T-cell (primary cell): ENCODE measurements at regions not wholly inside any gene's neighbourhood (a gene's known extent, or its start where the extent isn't known, plus 50 kb on each side); places are given as distances from the start of the nearest gene placed in this dataset.

Source experiments
- ATAC-seq, 4 experiments: fragments of 200-7000 bp in 3 of 4; fragments of 150-1000 bp in 1 of 4; cut with Tn5 transposase; replicated peaks in 1 of 4; 1 replicate in 3 of 4; 2 replicates in 1 of 4; pipeline ENCODE4 v1.10.0; 2021; ENCODE audit warnings: moderate library complexity in 3 of 4, mild to moderate bottlenecking in 2 of 4, moderate number of reproducible peaks in 1 of 4
- CTCF ChIA-PET, 2 donors: fragments of 300-600 bp; sonication (Branson Sonifier 250); formaldehyde crosslinking; loops; one replicate each; lab custom pipeline; 2022; ENCODE audit warnings: antibody characterized with exemption in 2 of 2; lab: Charles Lee
- POLR2A ChIA-PET, 2 donors: fragments of 300-600 bp; sonication (Branson Sonifier 250); formaldehyde crosslinking; loops; one replicate each; lab custom pipeline; 2022; ENCODE audit warnings: antibody characterized with exemption in 2 of 2; lab: Charles Lee
- DNase-seq, 35 experiments: peaks; one replicate each; pipeline versions ENCODE4 v3.0.0 to v3.0.0-alpha.2; 2013 to 2023
- H3K27ac ChIP-seq: one replicate; pipeline ENCODE4 v1.5.1; 2013; ENCODE audit warnings: low read length
- H3K27me3 ChIP-seq, 2 experiments: replicated peaks in 1 of 2; 1 replicate in 1 of 2; 2 replicates in 1 of 2; pipeline versions ENCODE4 v1.6.1 to v1.7.0; 2013; ENCODE audit warnings: low read length in 1 of 2, mixed read lengths in 1 of 2; ENCODE audit not compliant: control insufficient read depth in 2 of 2, insufficient read depth in 2 of 2; ENCODE audit errors: extremely low read depth in 1 of 2
- H3K36me3 ChIP-seq, 2 donors: 1 replicate in 1 of 2; 2 replicates in 1 of 2; pipeline versions ENCODE4 v1.6.1 to v1.7.0; 2013; ENCODE audit warnings: low read length in 1 of 2; ENCODE audit not compliant: control insufficient read depth in 2 of 2, insufficient read depth in 1 of 2; ENCODE audit errors: extremely low read depth in 1 of 2
- H3K4me1 ChIP-seq, 2 experiments: 1 replicate in 1 of 2; 2 replicates in 1 of 2; pipeline versions ENCODE4 v1.6.1 to v1.7.0; 2013; ENCODE audit warnings: low read length in 2 of 2, mixed read lengths in 1 of 2; ENCODE audit not compliant: insufficient read depth in 2 of 2, control insufficient read depth in 1 of 2; ENCODE audit errors: extremely low read depth in 1 of 2
- H3K4me3 ChIP-seq, 2 donors: 1 replicate in 1 of 2; 2 replicates in 1 of 2; pipeline versions ENCODE4 v1.5.1 to v1.7.0; 2013; ENCODE audit warnings: mild to moderate bottlenecking in 2 of 2, low read length in 1 of 2, moderate library complexity in 1 of 2; ENCODE audit not compliant: control insufficient read depth in 1 of 2; ENCODE audit errors: extremely low read depth in 1 of 2
- H3K9me3 ChIP-seq: 2 replicates; pipeline ENCODE4 v1.7.0; 2013
- H3K27ac Mint-ChIP-seq, 2 donors: one replicate each; pipeline ENCODE4 v1.8.0; 2020 to 2021; ENCODE audit warnings: mild to moderate bottlenecking in 2 of 2, mixed read lengths in 2 of 2
- H3K27me3 Mint-ChIP-seq, 2 donors: one replicate each; pipeline ENCODE4 v1.8.0; 2021 to 2022; ENCODE audit warnings: mixed read lengths in 2 of 2
- H3K36me3 Mint-ChIP-seq: one replicate; pipeline ENCODE4 v1.8.0; 2021; ENCODE audit warnings: mixed read lengths
- H3K4me1 Mint-ChIP-seq, 3 donors: one replicate each; pipeline ENCODE4 v1.8.0; 2020 to 2022; ENCODE audit warnings: mixed read lengths in 3 of 3, mild to moderate bottlenecking in 1 of 3
- H3K4me3 Mint-ChIP-seq, 3 donors: one replicate each; pipeline ENCODE4 v1.8.0; 2020 to 2022; ENCODE audit warnings: mild to moderate bottlenecking in 3 of 3, mixed read lengths in 3 of 3, moderate library complexity in 3 of 3
- H3K9me3 Mint-ChIP-seq, 3 donors: one replicate each; pipeline ENCODE4 v1.8.0; 2020 to 2022; ENCODE audit warnings: mixed read lengths in 3 of 3
- WGBS: methylation state at CpG from one replicate; pipeline ENCODE4 v1.1.5; 2013; ENCODE audit warnings: missing lambda C conversion rate; ENCODE audit not compliant: insufficient coverage; 5-methylcytosine and 5-hydroxymethylcytosine counted together

DNA sequence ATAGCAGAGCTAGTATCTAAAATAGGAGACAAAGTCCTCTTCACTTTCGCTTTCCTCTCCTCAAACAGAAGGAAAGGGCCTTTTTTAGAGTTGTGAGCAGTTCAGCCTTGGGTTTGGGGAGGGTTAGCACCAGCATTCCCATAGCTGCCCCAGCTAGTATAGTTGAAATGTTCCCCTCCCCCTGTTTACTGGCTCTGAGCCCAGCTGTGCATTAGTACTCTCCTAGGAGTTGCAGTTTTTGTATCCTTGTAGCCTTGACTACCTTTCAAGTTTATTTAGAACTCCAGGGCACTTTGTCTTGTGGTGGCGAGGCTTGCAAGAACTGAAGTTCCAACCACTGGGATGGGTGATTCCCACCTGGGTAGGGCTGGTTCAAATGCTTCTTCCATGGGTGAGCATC is 245.1 kb upstream of the NAALADL2 start:
- 57% methylated on average over 1 of the region's 2 CpGs for WGBS
- H3K9me3 ChIP-seq, result no peaks in the 10 kb centered on the region
- no peak overlapping the region for H3K4me3 ChIP-seq
- H3K36me3 Mint-ChIP-seq, result no peaks in the 10 kb centered on the region
- no peak overlapping the region for H3K27ac ChIP-seq
- H3K4me1 Mint-ChIP-seq, result no peaks in the 10 kb centered on the region
- peaks cover 0 to 4% of the 10 kb centered on the region in 2 experiments for H3K4me1 ChIP-seq
- H3K27me3 Mint-ChIP-seq, result no peaks in the 10 kb centered on the region
- DNase-seq, result no peak
- no peak overlapping the region for H3K27ac Mint-ChIP-seq
- H3K9me3 Mint-ChIP-seq, result peaks cover 5 to 14% (median 11%) of the 10 kb centered on the region in 3 donors
- ChIA-PET POLR2A (no interaction called here), CTCF (no interaction called here)
- no peaks in the 10 kb centered on the region for H3K36me3 ChIP-seq
- no peak for ATAC-seq
- no peak overlapping the region for H3K4me3 Mint-ChIP-seq
- H3K27me3 ChIP-seq, result no peaks in the 10 kb centered on the region

- POLR2A ChIA-PET, result no interaction called here
- H3K36me3 Mint-ChIP-seq, result no peaks in the 10 kb centered on the region
- no peaks in the 10 kb centered on the region for H3K27me3 ChIP-seq
Observed at GRCh38 chr3:174618368-174619080, 240.6 kb upstream of the NAALADL2 start.

GRCh38 chr3:174619239-174619638 is 239.9 kb upstream of the NAALADL2 start:
- ChIA-PET CTCF (interaction anchor here in 1 of 2 donors (0.6 kb wide), 1 partner anchor 14 kb away, joined by 4 read pairs; no protein-coding TSS in a partner anchor), POLR2A (no interaction called here)
- H3K4me3 Mint-ChIP-seq, result no peak overlapping the region
- no peaks in the 10 kb centered on the region for H3K36me3 ChIP-seq
- ATAC-seq, result no peak
- no peak for DNase-seq
- H3K27me3 ChIP-seq, result no peaks in the 10 kb centered on the region
- no peaks in the 10 kb centered on the region for H3K36me3 Mint-ChIP-seq
- peaks cover 0 to 6% of the 10 kb centered on the region in 2 experiments for H3K4me1 ChIP-seq
- H3K4me1 Mint-ChIP-seq, result no peaks in the 10 kb centered on the region
- H3K27ac ChIP-seq, result no peak overlapping the region
- H3K27ac Mint-ChIP-seq, result no peak overlapping the region
- H3K4me3 ChIP-seq, result no peak overlapping the region
- H3K27me3 Mint-ChIP-seq, result no peaks in the 10 kb centered on the region
- no peaks in the 10 kb centered on the region for H3K9me3 ChIP-seq
- peaks cover 0 to 7% (median 0%) of the 10 kb centered on the region in 3 donors for H3K9me3 Mint-ChIP-seq

More at GRCh38 chr3:174618368-174619080, 240.6 kb upstream of the NAALADL2 start:
- CTCF ChIA-PET, result no interaction called here
- Mint-ChIP-seq H3K27me3 (no peaks in the 10 kb centered on the region), H3K4me1 (no peaks in the 10 kb centered on the region), H3K4me3 (no peak overlapping the region), H3K9me3 (peaks cover 0 to 7% (median 0%) of the 10 kb centered on the region in 3 donors), H3K27ac (no peak overlapping the region)
- peaks cover 0 to 6% of the 10 kb centered on the region in 2 experiments for H3K4me1 ChIP-seq
- no peak overlapping the region for H3K4me3 ChIP-seq
- DNase-seq (no peak), ATAC-seq (no peak)
- no CpG with 5 or more reads among the region's 1 CpG for WGBS
- H3K9me3 ChIP-seq, result no peaks in the 10 kb centered on the region
- no peaks in the 10 kb centered on the region for H3K36me3 ChIP-seq
- H3K27ac ChIP-seq, result no peak overlapping the region

DNA sequence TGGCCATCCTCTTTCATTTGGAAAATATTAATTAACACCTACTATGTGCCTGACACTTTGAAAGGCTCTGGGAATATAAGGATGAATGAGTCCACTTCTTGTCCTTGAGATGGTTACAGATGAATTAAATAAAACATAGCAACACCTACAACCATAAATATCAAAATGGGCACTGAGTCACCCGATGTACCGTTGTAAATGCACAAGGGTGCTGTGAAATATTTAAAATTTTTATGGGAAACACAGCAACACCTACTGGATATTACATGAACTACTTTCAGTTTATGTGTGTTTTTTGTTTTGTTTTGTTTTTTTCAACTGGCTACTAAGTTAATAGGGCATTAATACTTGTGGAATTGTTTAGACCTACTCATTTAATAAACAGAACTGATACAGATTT is 239.0 kb upstream of the NAALADL2 start:
- no peak overlapping the region for H3K4me3 ChIP-seq
- H3K27ac ChIP-seq, result no peak overlapping the region
- CTCF ChIA-PET, result no interaction called here
- H3K9me3 ChIP-seq, result no peaks in the 10 kb centered on the region
- H3K36me3 Mint-ChIP-seq, result no peaks in the 10 kb centered on the region
- ATAC-seq, result no peak
- WGBS, result no CpG with 5 or more reads among the region's 2 CpGs
- no peak for DNase-seq
- no peaks in the 10 kb centered on the region for H3K27me3 Mint-ChIP-seq
- POLR2A ChIA-PET, result no interaction called here
- no peaks in the 10 kb centered on the region for H3K27me3 ChIP-seq
- H3K27ac Mint-ChIP-seq, result no peak overlapping the region
- H3K36me3 ChIP-seq, result no peaks in the 10 kb centered on the region
- no peaks in the 10 kb centered on the region for H3K4me1 Mint-ChIP-seq
- H3K4me3 Mint-ChIP-seq, result no peak overlapping the region
- peaks cover 0 to 3% (median 0%) of the 10 kb centered on the region in 3 donors for H3K9me3 Mint-ChIP-seq
- peaks cover 0 to 6% of the 10 kb centered on the region in 2 experiments for H3K4me1 ChIP-seq

DNA sequence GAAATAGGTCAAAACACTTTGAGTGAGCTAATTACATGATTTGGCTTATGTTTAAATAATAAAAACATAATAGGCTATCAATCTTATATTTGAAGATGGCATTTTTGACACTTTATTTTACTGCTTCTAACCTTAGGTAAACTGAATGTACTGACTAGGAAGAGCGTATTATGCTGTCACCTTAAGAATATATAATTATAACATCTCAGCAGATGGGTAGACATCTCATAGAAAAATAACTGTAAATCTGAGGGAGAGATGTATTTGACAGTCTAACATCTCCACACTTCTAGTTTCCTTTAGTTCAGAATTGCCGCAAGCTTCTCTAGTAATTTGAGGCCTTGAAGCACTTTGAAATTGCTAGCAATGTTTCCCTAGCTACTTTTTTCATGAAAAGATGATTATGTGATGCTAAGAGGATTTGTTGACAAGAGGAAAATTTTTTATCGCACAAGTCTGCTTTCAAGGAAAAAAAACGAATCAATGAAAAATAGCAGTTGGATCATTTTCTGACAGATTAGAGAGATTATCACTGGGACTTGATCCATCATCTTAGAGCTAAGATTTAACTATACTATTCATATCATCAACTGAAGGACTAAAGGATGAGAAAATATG is 238.2 kb upstream of the NAALADL2 start:
- H3K4me1 Mint-ChIP-seq, result no peaks in the 10 kb centered on the region
- DNase-seq (no peak), ATAC-seq (no peak)
- whole genome bisulfite sequencing, result no CpG with 5 or more reads among the region's 4 CpGs
- H3K36me3 Mint-ChIP-seq, result no peaks in the 10 kb centered on the region
- Histone ChIP-seq H3K9me3 (no peaks in the 10 kb centered on the region), H3K36me3 (no peaks in the 10 kb centered on the region), H3K27me3 (no peaks in the 10 kb centered on the region), H3K4me1 (peaks cover 0 to 6% of the 10 kb centered on the region in 2 experiments), H3K4me3 (no peak overlapping the region), H3K27ac (no peak overlapping the region)
- ChIA-PET POLR2A (no interaction called here), CTCF (no interaction called here)
- H3K27me3 Mint-ChIP-seq, result no peaks in the 10 kb centered on the region
- H3K4me3 Mint-ChIP-seq, result no peak overlapping the region
- peaks cover 0 to 3% (median 0%) of the 10 kb centered on the region in 3 donors for H3K9me3 Mint-ChIP-seq
- H3K27ac Mint-ChIP-seq, result no peak overlapping the region

DNA sequence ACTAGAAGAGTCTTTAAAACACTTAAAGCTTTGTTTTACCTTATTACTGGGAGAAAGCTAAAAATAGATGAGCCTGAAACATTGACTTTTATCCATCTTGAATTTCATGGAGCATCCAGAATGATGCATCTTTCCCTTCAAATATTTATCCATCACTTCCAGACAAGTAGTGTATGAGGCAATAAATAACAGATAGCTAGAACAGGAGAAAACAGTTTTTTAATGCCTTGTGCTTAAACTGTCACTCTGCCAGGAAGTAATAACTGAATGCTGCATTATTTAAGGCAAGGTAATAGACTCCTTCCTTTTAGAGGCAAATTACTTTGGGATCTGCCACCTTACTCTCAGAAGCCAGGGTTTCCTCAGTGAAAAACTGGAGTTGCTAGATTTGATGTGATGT is 225.8 kb upstream of the NAALADL2 start:
- ChIA-PET CTCF (interaction anchor here in 1 of 2 donors (0.6 kb wide), 1 partner anchor 106 kb away, joined by 3 read pairs; no protein-coding TSS in a partner anchor), POLR2A (no interaction called here)
- Histone ChIP-seq H3K4me1 (no peaks in the 10 kb centered on the region), H3K9me3 (no peaks in the 10 kb centered on the region), H3K36me3 (no peaks in the 10 kb centered on the region), H3K27ac (no peak overlapping the region), H3K4me3 (no peak overlapping the region), H3K27me3 (no peaks in the 10 kb centered on the region)
- Mint-ChIP-seq H3K27ac (no peak overlapping the region), H3K36me3 (no peaks in the 10 kb centered on the region), H3K9me3 (peaks cover 3 to 9% (median 5%) of the 10 kb centered on the region in 3 donors), H3K4me3 (no peak overlapping the region), H3K4me1 (no peaks in the 10 kb centered on the region), H3K27me3 (no peaks in the 10 kb centered on the region)
- no peak for ATAC-seq
- DNase-seq, result no peak
